Left cardiac atrium (tissue), 4 donors: ENCODE measurements at regions not wholly inside any gene's neighbourhood (a gene's known extent, or its start where the extent isn't known, plus 50 kb on each side); places are given as distances from the start of the nearest gene placed in this dataset.

Source experiments
- ATAC-seq, 2 donors: fragments of 200-7000 bp; cut with Tn5 transposase; one replicate each; pipeline ENCODE4 v1.9.1; 2020; ENCODE audit warnings: mild to moderate bottlenecking in 2 of 2, moderate library complexity in 2 of 2
- DNase-seq: peaks from one replicate; pipeline ENCODE4 v3.0.0-alpha.2; 2020
- intact Hi-C, 2 donors: fragments of 100-400 bp; cut with DNase I; formaldehyde crosslinking; loops; one replicate each; pipeline versions ENCODE4 v1.14.1 to v1.15.1; 2022 to 2023
- donor health status: DM: no; HTN: yes; CAD: no.
- donor health status: DM: no; HTN: yes; CAD: no; lungs with severe emphysema.
- donor health status: DM: yes; HTN: yes; CAD: no.
- donor health status: Dilated cardiomyopathy.

GRCh38 chr5:106189121-106189809 is 1481.5 kb downstream of the EFNA5 start:
- ATAC-seq, result no peak
- intact Hi-C loops, result no loop called here

GRCh38 chr5:106185661-106186081 is 1485.1 kb downstream of the EFNA5 start:
- DNase-seq, result no peak
- intact Hi-C loops, result no loop called here
- no peak for ATAC-seq

More at GRCh38 chr5:106189121-106189809, 1481.5 kb downstream of the EFNA5 start:
- no peak for DNase-seq

GRCh38 chr5:106174903-106175302 is 1495.8 kb downstream of the EFNA5 start:
- ATAC-seq (no peak), DNase-seq (no peak)
- intact Hi-C loops, result no loop called here

GRCh38 chr5:106172681-106173532 is 1497.8 kb downstream of the EFNA5 start:
- DNase-seq (no peak), ATAC-seq (no peak)

GRCh38 chr5:106171708-106172107 is 1499.0 kb downstream of the EFNA5 start:
- no peak for DNase-seq
- no peak for ATAC-seq
- intact Hi-C loops, result no loop called here

More at GRCh38 chr5:106172681-106173532, 1497.8 kb downstream of the EFNA5 start:
- intact Hi-C loops, result no loop called here

GRCh38 chr5:106171132-106171531 is 1499.6 kb downstream of the EFNA5 start:
- DNase-seq, result no peak
- no peak for ATAC-seq
- intact Hi-C loops, result no loop called here

GRCh38 chr5:106167766-106168165 is 1503.0 kb downstream of the EFNA5 start:
- ATAC-seq, result no peak
- intact Hi-C loops, result no loop called here

GRCh38 chr5:106163233-106163632 is 1507.5 kb downstream of the EFNA5 start:
- no peak for ATAC-seq
- no peak for DNase-seq
- intact Hi-C loops, result no loop called here

More at GRCh38 chr5:106167766-106168165, 1503.0 kb downstream of the EFNA5 start:
- DNase-seq, result no peak

- ATAC-seq (no peak), DNase-seq (no peak)
- intact Hi-C loops, result no loop called here
Measured at GRCh38 chr5:106159616-106160015, 1511.1 kb downstream of the EFNA5 start.

- intact Hi-C loops, result no loop called here
- ATAC-seq (no peak), DNase-seq (no peak)
Measured at GRCh38 chr5:106154280-106154716, 1516.4 kb downstream of the EFNA5 start.

- ATAC-seq, result no peak
- intact Hi-C loops, result no loop called here
- no peak for DNase-seq
Measured at GRCh38 chr5:106152569-106152968, 1518.2 kb downstream of the EFNA5 start.

GRCh38 chr5:106142116-106142515 is 1528.6 kb downstream of the EFNA5 start:
- DNase-seq (no peak), ATAC-seq (no peak)
- intact Hi-C loops, result no loop called here

- DNase-seq (no peak), ATAC-seq (no peak)
- intact Hi-C loops, result no loop called here
Measured at GRCh38 chr5:106140101-106140500, 1530.6 kb downstream of the EFNA5 start.

GRCh38 chr5:106136061-106136460 is 1534.7 kb downstream of the EFNA5 start:
- intact Hi-C loops, result no loop called here
- ATAC-seq (no peak), DNase-seq (no peak)

- DNase-seq (no peak), ATAC-seq (no peak)
- intact Hi-C loops, result no loop called here
Measured at GRCh38 chr5:106135473-106135872, 1535.3 kb downstream of the EFNA5 start.

- intact Hi-C loops, result no loop called here
- ATAC-seq (no peak), DNase-seq (no peak)
Measured at GRCh38 chr5:106134549-106134948, 1536.2 kb downstream of the EFNA5 start.

GRCh38 chr5:106127985-106128384 is 1542.8 kb downstream of the EFNA5 start:
- no peak for ATAC-seq
- intact Hi-C loops, result no loop called here
- DNase-seq, result no peak

GRCh38 chr5:106127341-106127781 is 1543.4 kb downstream of the EFNA5 start:
- intact Hi-C loops, result no loop called here
- DNase-seq (no peak), ATAC-seq (no peak)

GRCh38 chr5:106121972-106122605 is 1548.6 kb downstream of the EFNA5 start:
- intact Hi-C loops, result no loop called here
- DNase-seq (no peak), ATAC-seq (no peak)

- no peak for ATAC-seq
- intact Hi-C loops, result no loop called here
- no peak for DNase-seq
Measured at GRCh38 chr5:106116682-106117081, 1554.1 kb downstream of the EFNA5 start.
